AG08396 (cell line): ENCODE measurements at regions not wholly inside any gene's neighbourhood (a gene's known extent, or its start where the extent isn't known, plus 50 kb on each side); places are given as distances from the start of the nearest gene placed in this dataset.
"Not testable (repeated sequence)": the region's sequence is repeated elsewhere in the genome, so short reads cannot be mapped to it uniquely, and the experiment has no call there.

Experiments
- DNase-seq: peaks from one replicate; pipeline ENCODE4 v3.0.0; 2012; ENCODE audit warnings: low spot score, mixed read lengths

DNA sequence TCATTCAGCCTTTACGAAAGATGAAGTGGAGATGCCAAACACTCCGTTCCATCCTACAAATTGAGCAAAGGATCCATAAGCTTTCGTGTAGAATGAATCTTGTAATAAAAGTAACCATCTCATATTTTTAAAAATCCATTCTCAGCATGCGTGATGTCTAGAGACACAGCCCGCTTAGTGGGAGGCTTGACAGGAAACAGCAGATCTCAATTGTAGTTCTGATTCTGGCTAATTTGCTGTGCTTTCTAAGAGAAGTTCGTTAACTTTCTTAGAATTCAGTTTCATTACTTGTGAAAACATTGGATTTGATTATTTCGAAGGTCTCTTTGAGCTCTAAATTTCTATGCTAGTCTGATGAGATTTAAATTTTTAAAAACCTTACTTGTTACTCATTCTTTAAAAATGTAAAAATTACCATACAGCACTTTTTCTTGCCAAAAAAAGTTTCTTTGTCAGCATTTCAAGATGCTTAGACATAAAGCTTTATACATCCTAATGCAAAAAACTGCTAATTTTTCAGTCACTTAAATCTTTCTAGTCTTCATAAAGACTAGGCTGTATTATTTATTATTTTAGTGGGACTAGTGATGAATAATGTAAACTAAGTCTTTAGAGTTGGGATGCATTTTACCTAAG is 66.9 kb upstream of the NEIL3 start:
- no peak for DNase-seq

DNA sequence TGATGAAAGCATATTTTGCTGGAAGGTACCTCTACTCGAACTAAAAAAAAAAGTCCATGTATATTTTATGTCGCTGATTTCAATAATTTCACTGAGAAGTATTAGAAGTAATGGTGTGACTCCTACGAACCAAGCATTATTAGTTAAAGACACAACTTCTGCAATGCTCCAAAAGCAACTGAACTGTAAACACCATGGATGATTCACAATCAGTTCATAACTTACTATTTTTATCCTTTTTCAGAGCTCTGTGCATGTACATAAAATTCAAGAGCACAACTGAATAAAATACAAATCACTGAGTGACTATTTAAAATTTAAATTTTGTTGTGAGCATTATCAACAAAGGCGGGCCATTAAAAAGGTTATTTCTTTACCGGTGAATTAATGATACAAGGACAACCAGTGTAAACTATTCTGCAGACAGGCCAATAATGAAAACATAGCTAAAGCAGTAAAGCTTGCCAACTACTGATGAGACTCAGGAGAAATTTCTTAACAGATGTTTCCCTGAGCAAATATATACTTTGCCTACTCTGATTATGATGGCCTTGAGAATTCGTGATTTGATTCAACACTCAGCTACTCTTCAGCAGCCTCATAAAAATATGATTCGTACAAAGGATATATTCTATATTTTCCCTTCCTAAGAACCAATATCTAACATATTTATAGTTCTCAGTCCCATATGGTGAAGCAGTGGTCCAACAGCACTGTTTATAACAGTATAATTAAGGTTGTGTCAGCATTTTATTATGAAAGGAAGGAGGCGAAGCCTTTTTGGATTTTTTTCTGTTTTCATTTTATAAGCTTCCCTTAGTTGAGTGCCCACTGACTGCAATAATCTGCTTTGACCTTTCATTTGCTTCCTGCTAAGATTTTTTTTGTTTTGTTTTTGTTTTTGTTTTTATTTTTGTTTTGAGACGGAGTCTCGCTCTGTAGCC is 62.8 kb upstream of the NEIL3 start:
- DNase-seq: peak; percentile 32

DNA sequence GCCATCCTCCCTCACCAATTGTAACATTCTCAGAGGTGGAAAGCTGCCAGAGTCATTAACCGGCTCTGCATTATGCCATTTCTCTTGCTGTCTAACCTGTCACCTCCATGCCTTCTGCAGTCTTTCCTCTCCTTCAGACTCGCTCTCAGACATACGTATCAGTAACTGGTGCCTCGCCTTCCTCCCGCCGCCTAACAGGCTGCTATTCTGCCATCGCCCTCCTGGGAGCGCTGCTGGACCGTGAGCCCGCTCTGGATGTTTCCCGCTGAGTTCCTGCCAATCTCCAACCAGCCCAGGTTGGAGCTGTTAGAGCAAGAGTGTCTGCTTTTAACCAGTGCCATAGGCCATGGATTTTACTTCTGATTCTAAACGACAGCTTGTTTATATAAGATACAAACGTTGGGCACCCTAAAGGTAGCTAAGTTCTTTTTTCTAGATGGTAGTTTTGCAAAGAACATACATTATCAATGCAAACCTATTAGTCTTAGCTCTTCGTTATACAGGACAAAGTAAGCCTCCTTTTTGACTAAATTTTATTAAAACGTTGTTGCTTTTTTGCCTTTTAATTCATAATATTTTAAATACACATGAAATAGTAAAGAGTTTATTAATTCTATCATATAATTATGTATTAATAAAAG is 59.5 kb upstream of the NEIL3 start:
- peak; percentile 71 for DNase-seq

DNA sequence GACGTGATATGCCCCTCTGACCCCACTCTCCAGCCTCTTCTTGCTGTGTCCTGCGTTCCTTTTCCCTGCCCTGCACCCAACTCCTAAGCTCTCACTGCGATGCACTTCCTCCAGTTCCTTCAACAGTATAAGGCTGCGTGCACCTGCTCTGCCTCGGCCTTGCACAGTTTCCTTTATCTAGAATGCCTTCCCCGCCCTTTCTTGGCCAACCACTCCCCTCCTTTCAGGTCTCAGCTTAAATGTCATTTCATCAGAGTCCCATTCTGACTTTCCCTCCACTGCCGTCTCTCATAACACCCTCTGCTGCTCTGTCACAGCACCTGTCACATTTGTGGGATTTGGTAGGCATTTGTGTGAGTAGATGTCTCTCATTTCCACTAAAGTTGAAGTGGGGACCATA is 58.4 kb upstream of the NEIL3 start:
- DNase-seq: no peak

DNA sequence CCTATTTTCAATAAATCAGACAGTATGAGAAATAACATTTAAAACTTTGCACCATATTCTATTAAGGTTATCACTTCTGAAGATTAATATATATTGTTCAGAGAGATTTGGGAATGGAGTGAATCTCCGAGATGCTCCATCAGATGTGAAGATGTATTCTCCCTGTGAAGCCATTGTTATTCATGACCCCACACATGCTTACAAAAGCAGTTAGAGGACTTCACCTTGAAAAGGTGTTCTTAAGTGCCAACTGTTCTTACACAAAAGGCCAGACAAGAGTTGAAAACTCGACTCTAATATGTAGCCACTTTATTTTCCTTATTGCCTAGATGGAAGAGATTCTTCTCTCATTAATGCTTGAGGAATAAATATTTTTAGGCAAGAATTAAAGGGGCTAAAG is 54.3 kb upstream of the NEIL3 start:
- DNase-seq: no peak

DNA sequence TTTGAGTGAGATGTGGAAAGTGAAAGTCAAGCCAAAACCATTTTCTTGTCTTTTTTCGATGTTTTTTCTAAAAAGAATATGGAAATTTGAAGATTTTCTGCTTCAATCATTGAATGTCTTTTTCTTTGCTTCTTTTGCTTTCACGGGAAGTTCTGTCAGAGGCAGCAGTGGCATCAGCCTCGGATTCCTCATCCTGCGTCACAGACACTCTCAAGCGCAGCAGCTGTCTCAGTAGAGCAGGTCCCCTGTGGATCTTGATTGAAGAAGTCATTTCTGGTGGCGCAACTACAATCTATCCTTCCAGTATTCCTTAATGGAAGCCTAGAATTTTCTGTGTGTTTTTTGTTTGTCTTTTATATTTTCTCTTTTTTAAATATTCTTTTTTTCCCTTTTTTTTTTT is 52.7 kb upstream of the NEIL3 start:
- no peak for DNase-seq

DNA sequence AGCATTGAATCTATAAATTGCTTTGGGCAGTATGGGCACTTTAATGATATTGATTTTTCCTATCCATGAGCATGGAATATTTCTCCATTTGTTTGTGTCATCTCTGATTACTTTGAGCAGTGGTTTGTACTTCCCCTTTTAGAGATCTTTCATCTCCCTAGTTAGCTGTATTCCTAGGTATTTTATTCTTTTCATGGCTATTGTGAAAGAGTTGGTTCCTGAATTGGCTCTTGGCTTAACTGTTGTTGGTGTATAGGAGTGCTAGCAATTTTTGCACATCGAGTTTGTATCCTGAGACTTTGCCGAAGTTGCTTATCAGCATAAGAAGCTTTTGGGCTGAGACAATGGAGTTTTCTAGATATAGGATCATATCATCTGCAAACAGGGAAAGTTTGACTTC is 50.2 kb upstream of the NEIL3 start:
- DNase-seq: not testable (repeated sequence)
